Nephron progenitor cell (in vitro differentiated cells): ENCODE measurements at regions not wholly inside any gene's neighbourhood (a gene's known extent, or its start where the extent isn't known, plus 50 kb on each side); places are given as distances from the start of the nearest gene placed in this dataset.

Experiments used
- DNase-seq: peaks from one replicate; pipeline ENCODE4 v3.0.0; 2021
- H3K27ac Mint-ChIP-seq: 2 replicates; pipeline ENCODE4 v1.8.0; 2021; ENCODE audit warnings: mild to moderate bottlenecking, moderate library complexity, mixed read lengths
- H3K27me3 Mint-ChIP-seq: 2 replicates; pipeline ENCODE4 v1.8.0; 2021; ENCODE audit warnings: mild to moderate bottlenecking, low read depth, mixed read lengths; ENCODE audit not compliant: poor library complexity
- H3K36me3 Mint-ChIP-seq: 2 replicates; pipeline ENCODE4 v1.8.0; 2021; ENCODE audit warnings: low read depth, mixed read lengths
- H3K4me1 Mint-ChIP-seq: 2 replicates; pipeline ENCODE4 v1.8.0; 2021; ENCODE audit warnings: mixed read lengths
- H3K4me3 Mint-ChIP-seq: 2 replicates; pipeline ENCODE4 v1.8.0; 2021; ENCODE audit warnings: mild to moderate bottlenecking, moderate library complexity, mixed read lengths
- H3K9me3 Mint-ChIP-seq: 2 replicates; pipeline ENCODE4 v1.8.0; 2021; ENCODE audit warnings: mild to moderate bottlenecking, moderate library complexity, mixed read lengths
- CTCF ChIP-seq: fragments of 200-600 bp; sonication (generic); IDR thresholded peaks from 2 replicates; pipeline ENCODE4 v1.5.0; 2021; ENCODE audit warnings: antibody characterized with exemption

GRCh38 chr7:155865830-155866525 lies 53.7 kb upstream of the SHH start:
- H3K4me1 Mint-ChIP-seq, result no peaks in the 10 kb centered on the region
- H3K36me3 Mint-ChIP-seq, result no peaks in the 10 kb centered on the region
- H3K27ac Mint-ChIP-seq, result no peak overlapping the region
- TF ChIP-seq CTCF, result no peak
- H3K4me3 Mint-ChIP-seq, result no peak overlapping the region
- H3K27me3 Mint-ChIP-seq, result peaks cover 45% of the 10 kb centered on the region
- no peak for DNase-seq
- peaks cover 3% of the 10 kb centered on the region for H3K9me3 Mint-ChIP-seq

- Mint-ChIP-seq H3K27me3 (peaks cover 42% of the 10 kb centered on the region), H3K4me3 (no peak overlapping the region), H3K27ac (no peak overlapping the region), H3K4me1 (no peaks in the 10 kb centered on the region), H3K36me3 (no peaks in the 10 kb centered on the region), H3K9me3 (peaks cover 3% of the 10 kb centered on the region)
- no peak for TF ChIP-seq CTCF
- no peak for DNase-seq
Observed at GRCh38 chr7:155864991-155865690, 52.9 kb upstream of the SHH start.

GRCh38 chr7:155864271-155864985 lies 52.2 kb upstream of the SHH start:
- no peak for DNase-seq
- H3K9me3 Mint-ChIP-seq, result peaks cover 3% of the 10 kb centered on the region
- TF ChIP-seq CTCF, result no peak
- H3K4me1 Mint-ChIP-seq, result no peaks in the 10 kb centered on the region
- peaks cover 42% of the 10 kb centered on the region for H3K27me3 Mint-ChIP-seq
- H3K36me3 Mint-ChIP-seq, result no peaks in the 10 kb centered on the region
- H3K4me3 Mint-ChIP-seq, result no peak overlapping the region
- no peak overlapping the region for H3K27ac Mint-ChIP-seq

GRCh38 chr7:155863721-155864151 lies 51.5 kb upstream of the SHH start:
- Mint-ChIP-seq H3K36me3 (no peaks in the 10 kb centered on the region), H3K27ac (no peak overlapping the region), H3K9me3 (peaks cover 3% of the 10 kb centered on the region), H3K4me3 (no peak overlapping the region), H3K27me3 (peaks cover 42% of the 10 kb centered on the region), H3K4me1 (no peaks in the 10 kb centered on the region)
- TF ChIP-seq CTCF, result no peak
- DNase-seq, result no peak

- no peaks in the 10 kb centered on the region for H3K4me1 Mint-ChIP-seq
- no peaks in the 10 kb centered on the region for H3K36me3 Mint-ChIP-seq
- TF ChIP-seq CTCF, result no peak
- DNase-seq, result no peak
- peaks cover 34% of the 10 kb centered on the region for H3K27me3 Mint-ChIP-seq
- no peak overlapping the region for H3K27ac Mint-ChIP-seq
- no peaks in the 10 kb centered on the region for H3K9me3 Mint-ChIP-seq
- H3K4me3 Mint-ChIP-seq, result no peak overlapping the region
Observed at GRCh38 chr7:155862123-155862892, 50.0 kb upstream of the SHH start.
